ENCODE measurements at regions not wholly inside any gene's neighbourhood (a gene's known extent, or its start where the extent isn't known, plus 50 kb on each side); places are given as distances from the start of the nearest gene placed in this dataset.

DNA sequence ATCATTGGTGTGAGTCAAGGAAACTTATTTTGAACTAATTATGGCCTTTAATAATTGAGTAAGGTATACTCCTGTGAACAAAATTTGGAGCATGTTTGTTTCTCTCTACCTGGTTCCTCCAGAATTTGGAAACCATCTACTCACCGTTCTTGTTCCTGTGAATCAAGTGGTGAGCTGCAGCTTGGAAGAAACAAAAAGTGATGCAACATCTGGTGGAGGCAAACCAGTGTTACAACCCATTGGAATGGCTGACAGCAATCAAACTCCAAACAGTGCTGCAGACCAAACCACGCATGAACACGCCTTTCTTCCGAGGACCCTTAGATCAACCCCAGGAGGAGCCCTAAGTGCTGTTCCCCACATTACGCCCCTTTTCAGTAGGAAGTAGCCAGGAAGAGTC, 104.7 kb upstream of the VASH1 start:
- intact Hi-C loops (cut with DNase I) = no loop called here
- TF ChIP-seq CTCF (IDR thresholded peaks at IDR 0.05) (no peak), POLR2A (IDR thresholded peaks at IDR 0.05) (no peak)
- DNase-seq = no peak
- no peak overlapping the region for H3K27ac ChIP-seq
- WGBS, 4 donors = 90 to 93% (median 92%) methylated on average over 5 of the region's 5 CpGs
- no peaks in the 10 kb centered on the region for H3K27me3 ChIP-seq
- no peaks in the 10 kb centered on the region for H3K36me3 ChIP-seq (replicated peaks in 1 of 2)
- H3K9me3 ChIP-seq (replicated peaks in 1 of 3) = peaks cover 0 to 7% (median 0%) of the 10 kb centered on the region in 3 donors
- no peaks in the 10 kb centered on the region for H3K4me1 ChIP-seq (replicated peaks in 1 of 2)
- no peak overlapping the region for H3K4me3 ChIP-seq

GRCh38 chr14:76657404-76657803, 103.9 kb upstream of the VASH1 start:
- H3K27ac ChIP-seq = no peak overlapping the region
- H3K4me3 ChIP-seq = no peak overlapping the region
- intact Hi-C loops (cut with DNase I) = no loop called here
- H3K27me3 ChIP-seq = no peaks in the 10 kb centered on the region
- H3K4me1 ChIP-seq (replicated peaks in 1 of 2) = no peaks in the 10 kb centered on the region
- no peak for DNase-seq
- peaks cover 0 to 7% (median 0%) of the 10 kb centered on the region in 3 donors for H3K9me3 ChIP-seq (replicated peaks in 1 of 3)
- H3K36me3 ChIP-seq (replicated peaks in 1 of 2) = no peaks in the 10 kb centered on the region
- TF ChIP-seq POLR2A (IDR thresholded peaks at IDR 0.05) = no peak
- TF ChIP-seq CTCF (IDR thresholded peaks at IDR 0.05) = no peak
- 83 to 100% (median 94%) methylated on average over 1 of the region's 1 CpG for WGBS, 4 donors

DNA sequence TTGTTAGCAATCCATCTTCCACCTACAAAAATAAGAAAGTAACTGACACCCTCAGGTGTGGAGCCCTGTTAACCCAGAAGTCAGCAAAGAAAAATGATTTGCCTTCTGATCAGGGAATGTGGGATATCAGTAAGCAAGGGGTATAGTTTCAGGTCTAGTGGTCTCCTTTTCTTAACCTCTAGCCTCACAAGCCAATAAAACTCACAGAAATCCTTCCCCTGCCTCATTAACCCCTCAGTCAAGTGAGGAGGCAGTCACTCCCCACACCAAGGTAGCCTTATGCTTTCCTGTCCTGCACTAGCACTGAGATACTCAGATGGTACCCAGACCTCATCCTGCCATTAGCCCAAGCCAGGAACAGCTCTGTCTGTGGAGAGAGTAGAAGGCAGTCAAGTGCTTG, 103.4 kb upstream of the VASH1 start:
- TF ChIP-seq POLR2A (IDR thresholded peaks at IDR 0.05) = no peak
- no peak for TF ChIP-seq CTCF (IDR thresholded peaks at IDR 0.05)
- H3K27me3 ChIP-seq = no peaks in the 10 kb centered on the region
- H3K9me3 ChIP-seq (replicated peaks in 1 of 3) = peaks cover 0 to 7% (median 0%) of the 10 kb centered on the region in 3 donors
- H3K36me3 ChIP-seq (replicated peaks in 1 of 2) = no peaks in the 10 kb centered on the region
- no peaks in the 10 kb centered on the region for H3K4me1 ChIP-seq (replicated peaks in 1 of 2)
- DNase-seq = no peak
- no peak overlapping the region for H3K4me3 ChIP-seq
- intact Hi-C loops (cut with DNase I) = no loop called here
- no peak overlapping the region for H3K27ac ChIP-seq

DNA sequence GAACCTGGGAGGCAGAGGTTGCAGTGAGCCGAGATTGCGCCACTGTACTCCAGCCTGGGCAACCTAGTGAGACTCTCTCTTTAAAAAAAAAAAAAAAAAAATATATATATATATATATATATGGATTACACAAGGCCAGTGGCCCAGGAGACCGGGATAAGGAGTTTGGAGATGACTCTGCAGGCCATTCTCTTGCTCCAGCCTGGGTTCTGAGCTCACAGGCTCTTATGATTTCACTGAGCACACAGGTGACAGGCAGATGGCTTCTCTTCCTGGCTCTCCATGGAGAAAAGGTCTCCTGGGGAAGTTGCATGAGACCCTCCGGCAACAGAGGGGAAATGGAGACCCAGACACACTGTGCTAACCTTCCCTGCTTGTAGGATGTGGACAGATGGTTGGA, 98.7 kb upstream of the VASH1 start:
- no peak for DNase-seq
- H3K9me3 ChIP-seq (replicated peaks in 1 of 3) = peaks cover 0 to 7% (median 0%) of the 10 kb centered on the region in 3 donors
- H3K27ac ChIP-seq = no peak overlapping the region
- TF ChIP-seq POLR2A (IDR thresholded peaks at IDR 0.05) = no peak
- TF ChIP-seq CTCF (IDR thresholded peaks at IDR 0.05) = no peak
- H3K36me3 ChIP-seq (replicated peaks in 1 of 2) = no peaks in the 10 kb centered on the region
- no peak overlapping the region for H3K4me3 ChIP-seq
- WGBS, 4 donors = 94 to 97% (median 95%) methylated on average over 3 to 4 of the region's 4 CpGs
- intact Hi-C loops (cut with DNase I) = no loop called here
- no peaks in the 10 kb centered on the region for H3K27me3 ChIP-seq
- H3K4me1 ChIP-seq (replicated peaks in 1 of 2) = no peaks in the 10 kb centered on the region

Data from adrenal gland (tissue), 9 donors.